Caco-2 (cell line): ENCODE measurements at regions not wholly inside any gene's neighbourhood (a gene's known extent, or its start where the extent isn't known, plus 50 kb on each side); places are given as distances from the start of the nearest gene placed in this dataset.
"Not testable (repeated sequence)": the region's sequence is repeated elsewhere in the genome, so short reads cannot be mapped to it uniquely, and the experiment has no call there.

Experiments used
- BruUV-seq: library from RNA; stranded (reverse); fragments of 400-500 nt; replicated peaks from 2 replicates; lab custom pipeline; 2021; lab: Mats Ljungman, UMichigan
- CTCF ChIA-PET: fragments of 300-600 bp; sonication (Branson Sonifier 250); formaldehyde crosslinking; loops from one replicate; lab custom pipeline; 2022; ENCODE audit warnings: antibody characterized with exemption; lab: Charles Lee
- POLR2A ChIA-PET: fragments of 300-600 bp; sonication (Branson Sonifier 250); formaldehyde crosslinking; loops from one replicate; lab custom pipeline; 2022; ENCODE audit warnings: antibody characterized with exemption; lab: Charles Lee
- DNase-seq, 2 experiments: peaks; one replicate each; pipeline versions ENCODE4 v3.0.0 to v3.0.0-alpha.2; 2020 to 2022
- H3K27me3 ChIP-seq: replicated peaks from 2 replicates; pipeline ENCODE4 v1.6.0; 2011; ENCODE audit warnings: low read length; ENCODE audit not compliant: control insufficient read depth, insufficient read depth
- H3K36me3 ChIP-seq: 2 replicates; pipeline ENCODE4 v1.5.1; 2011; ENCODE audit warnings: low read length; ENCODE audit not compliant: control insufficient read depth, insufficient read depth
- H3K4me1 ChIP-seq: fragments of 250-450 bp; sonication (Bioruptor Pico); 2 replicates; pipeline ENCODE4 v1.5.1; 2020; ENCODE audit warnings: mild to moderate bottlenecking
- H3K4me3 ChIP-seq: 2 replicates; pipeline ENCODE4 v1.5.1; 2011; ENCODE audit warnings: low read depth, mild to moderate bottlenecking, control low read depth, low read length
- H3K9me3 ChIP-seq: fragments of 250-450 bp; sonication (Bioruptor Pico); 2 replicates; pipeline ENCODE4 v1.5.1; 2020; ENCODE audit warnings: mild to moderate bottlenecking, moderate library complexity
- H3K27ac Mint-ChIP-seq: one replicate; pipeline ENCODE4 v1.8.0; 2022; ENCODE audit warnings: mixed read lengths; ENCODE audit not compliant: unreplicated experiment
- H3K27me3 Mint-ChIP-seq: one replicate; pipeline ENCODE4 v1.8.0; 2022; ENCODE audit warnings: mixed read lengths; ENCODE audit not compliant: insufficient read depth, unreplicated experiment
- H3K36me3 Mint-ChIP-seq: one replicate; pipeline ENCODE4 v1.8.0; 2022; ENCODE audit warnings: mild to moderate bottlenecking, mixed read lengths; ENCODE audit not compliant: insufficient read depth, unreplicated experiment
- H3K4me1 Mint-ChIP-seq: one replicate; pipeline ENCODE4 v1.8.0; 2022; ENCODE audit warnings: low read depth, mixed read lengths; ENCODE audit not compliant: unreplicated experiment
- H3K4me3 Mint-ChIP-seq: one replicate; pipeline ENCODE4 v1.8.0; 2022; ENCODE audit warnings: mild to moderate bottlenecking, moderate library complexity, mixed read lengths; ENCODE audit not compliant: unreplicated experiment
- H3K9me3 Mint-ChIP-seq: one replicate; pipeline ENCODE4 v1.8.0; 2022; ENCODE audit warnings: mixed read lengths; ENCODE audit not compliant: unreplicated experiment
- CTCF ChIP-seq, 2 experiments: fragments of 200-600 bp in 1 of 2; IDR thresholded peaks; 1 replicate in 1 of 2; 2 replicates in 1 of 2; pipeline versions ENCODE4 v1.5.1 to v1.8.0; 2011 to 2022; ENCODE audit warnings: antibody characterized with exemption in 1 of 2, control low read depth in 1 of 2, inconsistent platforms in 1 of 2, low read depth in 1 of 2, low read length in 1 of 2, mild to moderate bottlenecking in 1 of 2, moderate library complexity in 1 of 2; ENCODE audit not compliant: insufficient read depth in 1 of 2, severe bottlenecking in 1 of 2, unreplicated experiment in 1 of 2
- intact Hi-C: fragments of 100-400 bp; cut with micrococcal nuclease; formaldehyde crosslinking; loops from one replicate; pipeline ENCODE4 v1.10.0; 2022; ENCODE audit not compliant: unreplicated experiment

GRCh38 chr10:55793024-55793423, 568.0 kb downstream of the ZWINT start:
- ChIA-PET CTCF (no interaction called here), POLR2A (no interaction called here)
- no peaks in the 10 kb centered on the region for H3K4me1 Mint-ChIP-seq
- no peaks in the 10 kb centered on the region for H3K27me3 Mint-ChIP-seq
- intact Hi-C loops, result no loop called here
- no peaks in the 10 kb centered on the region for H3K36me3 Mint-ChIP-seq
- no peak for DNase-seq
- H3K27me3 ChIP-seq, result no peaks in the 10 kb centered on the region
- no peaks in the 10 kb centered on the region for H3K9me3 ChIP-seq
- H3K4me1 ChIP-seq, result no peaks in the 10 kb centered on the region
- BruUV-seq, result no TSS peak
- H3K9me3 Mint-ChIP-seq, result no peaks in the 10 kb centered on the region
- TF ChIP-seq CTCF (IDR thresholded peaks at IDR 0.05; ENCODE audit: insufficient read depth in 1 of 2, low read depth in 1 of 2, low read length in 1 of 2, severe bottlenecking in 1 of 2, unreplicated experiment in 1 of 2), result no peak
- no peak overlapping the region for H3K4me3 ChIP-seq
- no peak overlapping the region for H3K4me3 Mint-ChIP-seq
- H3K27ac Mint-ChIP-seq, result no peak overlapping the region
- H3K36me3 ChIP-seq, result no peaks in the 10 kb centered on the region

- DNase-seq, H3K4me3 Mint-ChIP-seq, H3K27me3 ChIP-seq, H3K9me3 Mint-ChIP-seq, H3K9me3 ChIP-seq, intact Hi-C loops, H3K4me3 ChIP-seq, CTCF ChIA-PET, POLR2A ChIA-PET, H3K27me3 Mint-ChIP-seq, H3K4me1 ChIP-seq, H3K27ac Mint-ChIP-seq, H3K4me1 Mint-ChIP-seq, BruUV-seq, H3K36me3 Mint-ChIP-seq, H3K36me3 ChIP-seq: not testable (repeated sequence)
These were observed 570.8 kb downstream of the ZWINT start for GRCh38 chr10:55790276-55790675.

GRCh38 chr10:55786461-55787050, 574.5 kb downstream of the ZWINT start:
- H3K36me3 Mint-ChIP-seq, result no peaks in the 10 kb centered on the region
- H3K27me3 Mint-ChIP-seq, result no peaks in the 10 kb centered on the region
- intact Hi-C loops, result no loop called here
- BruUV-seq, result no TSS peak
- TF ChIP-seq CTCF (IDR thresholded peaks at IDR 0.05; ENCODE audit: insufficient read depth in 1 of 2, low read depth in 1 of 2, low read length in 1 of 2, severe bottlenecking in 1 of 2, unreplicated experiment in 1 of 2), result no peak
- Histone ChIP-seq H3K27me3 (no peaks in the 10 kb centered on the region), H3K4me3 (no peak overlapping the region), H3K9me3 (no peaks in the 10 kb centered on the region), H3K4me1 (no peaks in the 10 kb centered on the region), H3K36me3 (no peaks in the 10 kb centered on the region)
- POLR2A ChIA-PET, result no interaction called here
- no peak for DNase-seq
- H3K4me1 Mint-ChIP-seq, result no peaks in the 10 kb centered on the region
- H3K4me3 Mint-ChIP-seq, result no peak overlapping the region
- CTCF ChIA-PET, result no interaction called here
- H3K27ac Mint-ChIP-seq, result no peak overlapping the region
- H3K9me3 Mint-ChIP-seq, result no peaks in the 10 kb centered on the region

- no peak for DNase-seq
- Histone ChIP-seq H3K4me3 (no peak overlapping the region), H3K9me3 (no peaks in the 10 kb centered on the region), H3K4me1 (no peaks in the 10 kb centered on the region), H3K36me3 (no peaks in the 10 kb centered on the region), H3K27me3 (no peaks in the 10 kb centered on the region)
- Mint-ChIP-seq H3K27me3 (no peaks in the 10 kb centered on the region), H3K27ac (no peak overlapping the region), H3K4me3 (no peak overlapping the region), H3K4me1 (no peaks in the 10 kb centered on the region), H3K9me3 (no peaks in the 10 kb centered on the region), H3K36me3 (no peaks in the 10 kb centered on the region)
- ChIA-PET CTCF (no interaction called here), POLR2A (no interaction called here)
- no TSS peak for BruUV-seq
- intact Hi-C loops, result no loop called here
- no peak for TF ChIP-seq CTCF (IDR thresholded peaks at IDR 0.05; ENCODE audit: insufficient read depth in 1 of 2, low read depth in 1 of 2, low read length in 1 of 2, severe bottlenecking in 1 of 2, unreplicated experiment in 1 of 2)
These were observed 578.9 kb downstream of the ZWINT start for GRCh38 chr10:55782181-55782580.
